Mammary epithelial cell (primary cell): ENCODE measurements at regions not wholly inside any gene's neighbourhood (a gene's known extent, or its start where the extent isn't known, plus 50 kb on each side); places are given as distances from the start of the nearest gene placed in this dataset.

ENCODE experiments used
- EZH2 ChIP-seq: IDR thresholded peaks from 2 replicates; pipeline ENCODE4 v1.6.1; 2012; ENCODE audit warnings: low read length, inconsistent platforms, borderline replicate concordance
- TF ChIP-seq, protein P1 (sequence below), 2 donors: IDR thresholded peaks in 1 of 2; conservative IDR thresholded peaks in 1 of 2; 2 replicates each; pipeline ENCODE4 v1.5.1; 2011 to 2012; ENCODE audit warnings: inconsistent platforms in 2 of 2, low read length in 2 of 2, mild to moderate bottlenecking in 2 of 2, control low read depth in 1 of 2, low read depth in 1 of 2; ENCODE audit not compliant: insufficient read depth in 1 of 2; ENCODE audit errors: extremely low read depth in 1 of 2

- TF ChIP-seq, protein P1, sequence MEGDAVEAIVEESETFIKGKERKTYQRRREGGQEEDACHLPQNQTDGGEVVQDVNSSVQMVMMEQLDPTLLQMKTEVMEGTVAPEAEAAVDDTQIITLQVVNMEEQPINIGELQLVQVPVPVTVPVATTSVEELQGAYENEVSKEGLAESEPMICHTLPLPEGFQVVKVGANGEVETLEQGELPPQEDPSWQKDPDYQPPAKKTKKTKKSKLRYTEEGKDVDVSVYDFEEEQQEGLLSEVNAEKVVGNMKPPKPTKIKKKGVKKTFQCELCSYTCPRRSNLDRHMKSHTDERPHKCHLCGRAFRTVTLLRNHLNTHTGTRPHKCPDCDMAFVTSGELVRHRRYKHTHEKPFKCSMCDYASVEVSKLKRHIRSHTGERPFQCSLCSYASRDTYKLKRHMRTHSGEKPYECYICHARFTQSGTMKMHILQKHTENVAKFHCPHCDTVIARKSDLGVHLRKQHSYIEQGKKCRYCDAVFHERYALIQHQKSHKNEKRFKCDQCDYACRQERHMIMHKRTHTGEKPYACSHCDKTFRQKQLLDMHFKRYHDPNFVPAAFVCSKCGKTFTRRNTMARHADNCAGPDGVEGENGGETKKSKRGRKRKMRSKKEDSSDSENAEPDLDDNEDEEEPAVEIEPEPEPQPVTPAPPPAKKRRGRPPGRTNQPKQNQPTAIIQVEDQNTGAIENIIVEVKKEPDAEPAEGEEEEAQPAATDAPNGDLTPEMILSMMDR (conservative IDR thresholded peaks at IDR 0.05 in 1 of 2, IDR thresholded peaks at IDR 0.05 in 1 of 2; ENCODE audit: extremely low read depth in 1 of 2, insufficient read depth in 1 of 2, low read depth in 1 of 2, low read length in 2 of 2) = no peak
- TF ChIP-seq EZH2 = no peak
Measured at GRCh38 chr16:52634528-52634927, 87.6 kb upstream of the TOX3 start.
